Right atrium auricular region (tissue), 2 donors: ENCODE measurements at regions not wholly inside any gene's neighbourhood (a gene's known extent, or its start where the extent isn't known, plus 50 kb on each side); places are given as distances from the start of the nearest gene placed in this dataset.

Source experiments
- DNase-seq: peaks from one replicate; pipeline ENCODE4 v3.0.0-alpha.2; 2019; ENCODE audit warnings: low spot score
- H3K27ac ChIP-seq, 2 donors: fragments of 200-600 bp; sonication (generic); 1 replicate in 1 of 2; 2 replicates in 1 of 2; pipeline ENCODE4 v1.5.1; 2016 to 2019
- H3K27me3 ChIP-seq, 2 donors: fragments of 200-600 bp; sonication (generic); one replicate each; pipeline versions ENCODE4 v1.5.1 to v1.6.0; 2017 to 2019
- H3K36me3 ChIP-seq: fragments of 200-600 bp; sonication (generic); one replicate; pipeline ENCODE4 v1.5.1; 2016
- H3K4me1 ChIP-seq, 2 donors: fragments of 200-600 bp; sonication (generic); one replicate each; pipeline versions ENCODE4 v1.5.1 to v1.6.0; 2017 to 2019
- H3K4me3 ChIP-seq, 2 donors: fragments of 200-600 bp; sonication (generic); 1 replicate in 1 of 2; 2 replicates in 1 of 2; pipeline ENCODE4 v1.5.1; 2017 to 2019; ENCODE audit warnings: mild to moderate bottlenecking in 1 of 2, moderate library complexity in 1 of 2
- H3K9me3 ChIP-seq, 2 donors: fragments of 200-600 bp; sonication (generic); one replicate each; pipeline ENCODE4 v1.5.1; 2019
- CTCF ChIP-seq, 2 donors: fragments of 200-600 bp; sonication (generic); IDR thresholded peaks; one replicate each; pipeline ENCODE4 v1.5.1; 2019; ENCODE audit warnings: antibody characterized with exemption in 2 of 2

GRCh38 chr7:52095861-52096260 is 779.3 kb upstream of the COBL start:
- Histone ChIP-seq H3K27me3 (no peaks in the 10 kb centered on the region), H3K9me3 (peaks cover 0 to 12% of the 10 kb centered on the region in 2 donors), H3K4me3 (no peak overlapping the region), H3K36me3 (no peaks in the 10 kb centered on the region), H3K4me1 (no peaks in the 10 kb centered on the region), H3K27ac (no peak overlapping the region)
- no peak for TF ChIP-seq CTCF (IDR thresholded peaks at IDR 0.05)
- no peak for DNase-seq

GRCh38 chr7:52091996-52092395 is 775.4 kb upstream of the COBL start:
- Histone ChIP-seq H3K9me3 (peaks cover 0 to 8% of the 10 kb centered on the region in 2 donors), H3K4me3 (no peak overlapping the region), H3K36me3 (no peaks in the 10 kb centered on the region), H3K27ac (no peak overlapping the region), H3K4me1 (no peaks in the 10 kb centered on the region), H3K27me3 (no peaks in the 10 kb centered on the region)
- no peak for TF ChIP-seq CTCF (IDR thresholded peaks at IDR 0.05)
- no peak for DNase-seq

- no peaks in the 10 kb centered on the region for H3K9me3 ChIP-seq
- H3K4me3 ChIP-seq, result no peak overlapping the region
- no peaks in the 10 kb centered on the region for H3K27me3 ChIP-seq
- no peaks in the 10 kb centered on the region for H3K36me3 ChIP-seq
- DNase-seq, result no peak
- H3K27ac ChIP-seq, result no peak overlapping the region
- TF ChIP-seq CTCF (IDR thresholded peaks at IDR 0.05), result no peak
- no peaks in the 10 kb centered on the region for H3K4me1 ChIP-seq
Observed at GRCh38 chr7:52091101-52091500, 774.5 kb upstream of the COBL start.

- Histone ChIP-seq H3K36me3 (no peaks in the 10 kb centered on the region), H3K9me3 (no peaks in the 10 kb centered on the region), H3K27ac (no peak overlapping the region), H3K4me3 (peak overlapping the region in 1 of 2 donors; percentile 21), H3K27me3 (no peaks in the 10 kb centered on the region), H3K4me1 (no peaks in the 10 kb centered on the region)
- DNase-seq, result no peak
- TF ChIP-seq CTCF (IDR thresholded peaks at IDR 0.05), result no peak
Observed at GRCh38 chr7:52088008-52088901, 771.6 kb upstream of the COBL start.

- no peak overlapping the region for H3K27ac ChIP-seq
- DNase-seq, result no peak
- no peaks in the 10 kb centered on the region for H3K4me1 ChIP-seq
- TF ChIP-seq CTCF (IDR thresholded peaks at IDR 0.05), result no peak
- no peaks in the 10 kb centered on the region for H3K36me3 ChIP-seq
- H3K4me3 ChIP-seq, result no peak overlapping the region
- H3K9me3 ChIP-seq, result no peaks in the 10 kb centered on the region
- H3K27me3 ChIP-seq, result no peaks in the 10 kb centered on the region
Observed at GRCh38 chr7:52085610-52086009, 769.0 kb upstream of the COBL start.

- no peak for DNase-seq
- Histone ChIP-seq H3K4me3 (no peak overlapping the region), H3K27me3 (no peaks in the 10 kb centered on the region), H3K36me3 (no peaks in the 10 kb centered on the region), H3K9me3 (no peaks in the 10 kb centered on the region), H3K4me1 (no peaks in the 10 kb centered on the region), H3K27ac (no peak overlapping the region)
- no peak for TF ChIP-seq CTCF (IDR thresholded peaks at IDR 0.05)
Observed at GRCh38 chr7:52080493-52080892, 763.9 kb upstream of the COBL start.
